ENCODE measurements at regions not wholly inside any gene's neighbourhood (a gene's known extent, or its start where the extent isn't known, plus 50 kb on each side); places are given as distances from the start of the nearest gene placed in this dataset.
A peak's percentile ranks its signal among the peaks of the same experiment; 100 is the strongest.
"Not testable (repeated sequence)": the region's sequence is repeated elsewhere in the genome, so short reads cannot be mapped to it uniquely, and the experiment has no call there.

DNA sequence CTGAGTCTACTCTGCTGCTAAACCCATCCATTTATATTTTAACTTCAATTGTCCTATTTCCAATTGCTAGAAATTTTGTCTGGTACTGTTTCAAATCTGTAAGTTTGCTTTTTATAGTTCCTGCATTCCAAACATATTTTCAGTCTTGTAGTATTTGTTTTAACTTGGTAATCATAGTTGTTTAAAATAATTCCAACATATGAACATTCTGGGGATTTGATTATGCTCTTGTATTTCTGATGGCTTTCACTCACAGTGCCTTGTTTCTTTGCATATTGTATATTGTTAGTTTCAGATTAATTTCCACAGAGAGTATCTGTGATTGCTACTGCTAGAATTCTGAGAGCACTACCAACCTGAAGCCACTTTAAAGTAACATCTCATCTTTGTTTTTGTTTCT is 202.4 kb downstream of the ETAA1 start:
- H3K4me3 ChIP-seq (ENCODE audit: low read length) = no peak overlapping the region
- DNase-seq (ENCODE audit: low read depth) = peak; percentile 20
- no peaks in the 10 kb centered on the region for H3K36me3 ChIP-seq (ENCODE audit: control insufficient read depth, insufficient read depth, low read length, severe bottlenecking)
- no peak overlapping the region for H3K9ac ChIP-seq (ENCODE audit: low read length)
- peaks cover 5% of the 10 kb centered on the region for H3K9me3 ChIP-seq (ENCODE audit: control insufficient read depth, low read length)
- H3K4me1 ChIP-seq (ENCODE audit: control insufficient read depth, insufficient read depth, low read length) = peaks cover 3% of the 10 kb centered on the region
- H3K27me3 ChIP-seq (replicated peaks; ENCODE audit: control insufficient read depth, insufficient read depth, low read length) = no peaks in the 10 kb centered on the region

DNA sequence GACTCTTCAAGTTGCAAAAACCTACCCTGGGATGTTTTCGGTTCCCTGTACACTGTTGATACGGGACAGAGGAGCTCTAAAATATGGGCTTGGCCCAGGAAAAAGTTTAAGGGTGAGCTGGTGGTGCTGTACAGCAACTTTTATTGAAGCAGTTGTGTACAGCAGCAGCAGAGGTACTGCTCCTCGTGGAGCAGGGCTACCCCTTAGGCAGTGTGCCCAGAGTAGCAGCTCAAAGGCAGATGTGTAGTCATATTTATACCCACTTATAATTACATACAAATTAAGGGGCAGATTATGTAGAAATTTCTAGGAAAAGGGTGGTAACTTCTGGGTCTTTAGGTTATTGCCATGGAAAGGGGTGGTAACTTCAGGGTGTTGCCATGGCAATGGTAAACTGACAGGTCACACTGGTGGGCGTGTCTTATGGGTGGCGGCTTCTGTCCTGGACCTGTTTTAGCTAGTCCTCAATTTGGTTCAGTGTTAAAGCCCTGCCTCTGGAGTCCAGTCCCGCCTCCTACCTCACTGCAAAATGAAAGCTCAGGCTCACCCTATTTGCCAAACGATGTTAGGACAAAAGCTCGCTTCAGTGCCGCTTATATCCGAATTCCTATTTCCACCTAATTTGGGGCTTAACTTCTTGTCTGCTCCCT is 203.2 kb downstream of the ETAA1 start:
- peaks cover 3% of the 10 kb centered on the region for H3K4me1 ChIP-seq (ENCODE audit: control insufficient read depth, insufficient read depth, low read length)
- H3K9ac ChIP-seq (ENCODE audit: low read length) = no peak overlapping the region
- no peaks in the 10 kb centered on the region for H3K27me3 ChIP-seq (replicated peaks; ENCODE audit: control insufficient read depth, insufficient read depth, low read length)
- peaks cover 5% of the 10 kb centered on the region for H3K9me3 ChIP-seq (ENCODE audit: control insufficient read depth, low read length)
- no peak for DNase-seq (ENCODE audit: low read depth)
- H3K36me3 ChIP-seq (ENCODE audit: control insufficient read depth, insufficient read depth, low read length, severe bottlenecking) = no peaks in the 10 kb centered on the region
- H3K4me3 ChIP-seq (ENCODE audit: low read length) = no peak overlapping the region

DNA sequence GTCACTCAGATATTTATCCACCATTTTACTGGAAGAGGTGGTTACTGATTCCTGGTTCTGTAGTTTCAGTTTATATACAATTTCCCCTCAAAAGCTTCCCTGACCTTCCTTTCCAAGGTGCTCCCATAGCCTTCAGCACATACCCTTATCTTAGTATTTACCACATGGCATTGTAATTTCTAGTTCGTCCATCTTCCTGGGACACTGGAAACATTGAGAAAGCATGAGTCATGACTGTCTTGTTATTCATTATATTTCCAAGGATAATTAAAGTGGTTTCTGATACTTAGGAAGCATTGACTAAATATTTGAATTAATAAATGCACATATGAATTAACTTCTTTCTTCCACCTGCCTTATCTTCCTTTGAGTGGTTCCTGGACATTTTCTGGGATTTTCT is 203.8 kb downstream of the ETAA1 start:
- Histone ChIP-seq H3K9ac (ENCODE audit: low read length) (no peak overlapping the region), H3K36me3 (ENCODE audit: control insufficient read depth, insufficient read depth, low read length, severe bottlenecking) (no peaks in the 10 kb centered on the region), H3K4me1 (ENCODE audit: control insufficient read depth, insufficient read depth, low read length) (peaks cover 3% of the 10 kb centered on the region), H3K27me3 (replicated peaks; ENCODE audit: control insufficient read depth, insufficient read depth, low read length) (no peaks in the 10 kb centered on the region), H3K9me3 (ENCODE audit: control insufficient read depth, low read length) (peaks cover 5% of the 10 kb centered on the region), H3K4me3 (ENCODE audit: low read length) (no peak overlapping the region)
- peak; percentile 19 for DNase-seq (ENCODE audit: low read depth)

DNA sequence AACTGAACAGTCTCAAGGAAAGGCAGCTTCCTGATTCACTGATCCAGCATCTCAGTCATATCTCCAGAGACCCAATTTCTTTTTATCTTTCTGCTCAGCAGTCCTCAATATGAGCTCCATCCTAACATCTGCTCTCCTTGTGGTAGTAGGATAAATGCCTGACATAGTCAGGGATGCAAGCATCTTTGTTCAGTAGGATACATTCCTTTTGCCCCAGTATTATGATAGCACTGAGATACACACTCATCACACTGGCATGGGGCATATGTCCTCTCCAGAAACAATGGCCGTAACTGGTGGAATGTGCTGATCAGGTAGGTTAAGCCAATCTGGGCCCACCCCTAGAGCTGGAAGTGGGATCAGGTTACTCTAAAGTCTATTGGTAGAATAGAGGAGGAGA is 207.2 kb downstream of the ETAA1 start:
- no peak for DNase-seq (ENCODE audit: low read depth)
- Histone ChIP-seq H3K4me3 (ENCODE audit: low read length) (no peak overlapping the region), H3K36me3 (ENCODE audit: control insufficient read depth, insufficient read depth, low read length, severe bottlenecking) (no peaks in the 10 kb centered on the region), H3K9ac (ENCODE audit: low read length) (no peak overlapping the region), H3K27me3 (replicated peaks; ENCODE audit: control insufficient read depth, insufficient read depth, low read length) (no peaks in the 10 kb centered on the region), H3K9me3 (ENCODE audit: control insufficient read depth, low read length) (no peaks in the 10 kb centered on the region), H3K4me1 (ENCODE audit: control insufficient read depth, insufficient read depth, low read length) (peaks cover 3% of the 10 kb centered on the region)

DNA sequence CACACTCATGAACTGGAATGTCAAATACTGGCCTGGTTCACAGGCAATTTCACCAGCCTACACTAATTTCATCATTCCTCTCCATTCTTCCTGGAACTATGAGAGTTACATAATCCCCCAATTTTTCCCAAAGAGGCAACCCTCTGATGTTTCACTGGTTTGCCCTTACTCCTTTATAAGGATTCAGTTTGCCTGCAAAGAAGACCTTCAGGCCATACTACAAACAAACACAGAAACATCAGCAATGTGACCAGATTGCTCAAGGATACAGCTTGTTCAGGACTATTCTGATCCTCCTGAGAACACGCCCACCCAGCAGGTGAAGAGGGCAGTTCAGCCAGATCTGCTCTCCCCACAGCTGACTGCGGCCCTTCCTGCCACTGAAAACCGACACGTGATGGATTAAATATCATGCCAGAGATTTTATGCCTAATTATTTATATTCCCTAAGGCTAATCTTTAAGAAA is 215.5 kb downstream of the ETAA1 start:
- H3K36me3 ChIP-seq (ENCODE audit: control insufficient read depth, insufficient read depth, low read length, severe bottlenecking) = no peaks in the 10 kb centered on the region

DNA sequence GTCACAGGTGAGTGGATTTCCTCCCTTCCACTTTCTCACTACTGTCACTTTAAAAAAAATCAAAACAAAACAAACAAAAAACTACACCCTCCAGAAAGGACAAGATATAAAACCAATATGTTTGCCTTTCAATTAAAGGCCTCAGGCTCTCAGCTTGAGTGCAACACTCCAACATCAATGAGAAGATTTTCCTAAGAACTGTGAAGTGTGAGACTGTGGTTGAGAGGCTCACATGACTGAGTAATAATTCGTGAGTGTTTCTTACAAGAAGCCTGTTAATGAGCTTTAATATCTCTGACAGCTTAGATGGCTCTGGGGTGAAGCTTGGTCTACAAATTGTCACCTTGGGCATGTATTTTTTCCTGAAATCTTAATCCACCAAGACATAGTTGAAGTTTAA is 216.1 kb downstream of the ETAA1 start:
- Histone ChIP-seq H3K9me3 (ENCODE audit: control insufficient read depth, low read length) (no peaks in the 10 kb centered on the region), H3K4me1 (ENCODE audit: control insufficient read depth, insufficient read depth, low read length) (peaks cover 17% of the 10 kb centered on the region), H3K27me3 (replicated peaks; ENCODE audit: control insufficient read depth, insufficient read depth, low read length) (no peaks in the 10 kb centered on the region), H3K9ac (ENCODE audit: low read length) (no peak overlapping the region), H3K36me3 (ENCODE audit: control insufficient read depth, insufficient read depth, low read length, severe bottlenecking) (no peaks in the 10 kb centered on the region), H3K4me3 (ENCODE audit: low read length) (no peak overlapping the region)
- no peak for DNase-seq (ENCODE audit: low read depth)

More for the DNA sequence above, 215.5 kb downstream of the ETAA1 start:
- Histone ChIP-seq H3K9ac (ENCODE audit: low read length) (no peak overlapping the region), H3K4me1 (ENCODE audit: control insufficient read depth, insufficient read depth, low read length) (peaks cover 17% of the 10 kb centered on the region), H3K27me3 (replicated peaks; ENCODE audit: control insufficient read depth, insufficient read depth, low read length) (no peaks in the 10 kb centered on the region), H3K4me3 (ENCODE audit: low read length) (no peak overlapping the region), H3K9me3 (ENCODE audit: control insufficient read depth, low read length) (no peaks in the 10 kb centered on the region)
- DNase-seq (ENCODE audit: low read depth) = peak; percentile 58

DNA sequence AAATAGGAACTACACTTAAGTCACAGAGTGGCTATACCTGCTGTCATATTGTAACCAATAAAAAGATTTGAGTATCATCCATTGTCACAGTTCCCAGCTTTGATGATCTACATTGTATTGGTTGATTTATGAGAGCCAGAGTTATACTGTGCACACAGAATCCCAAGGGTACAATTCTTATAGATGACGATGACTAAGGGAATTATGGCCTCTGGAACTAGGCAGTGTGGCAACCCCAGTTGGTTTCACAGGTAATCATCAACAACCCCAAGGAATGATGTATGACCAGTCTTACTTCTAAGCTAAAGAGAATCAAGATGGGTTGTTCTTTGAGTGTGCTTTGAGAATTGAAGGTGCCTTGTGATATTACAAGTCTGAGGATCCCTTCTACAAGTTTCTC is 217.3 kb downstream of the ETAA1 start:
- Histone ChIP-seq H3K4me3 (ENCODE audit: low read length) (no peak overlapping the region), H3K9ac (ENCODE audit: low read length) (no peak overlapping the region), H3K4me1 (ENCODE audit: control insufficient read depth, insufficient read depth, low read length) (peaks cover 20% of the 10 kb centered on the region), H3K36me3 (ENCODE audit: control insufficient read depth, insufficient read depth, low read length, severe bottlenecking) (no peaks in the 10 kb centered on the region), H3K9me3 (ENCODE audit: control insufficient read depth, low read length) (no peaks in the 10 kb centered on the region), H3K27me3 (replicated peaks; ENCODE audit: control insufficient read depth, insufficient read depth, low read length) (no peaks in the 10 kb centered on the region)
- DNase-seq (ENCODE audit: low read depth) = no peak

DNA sequence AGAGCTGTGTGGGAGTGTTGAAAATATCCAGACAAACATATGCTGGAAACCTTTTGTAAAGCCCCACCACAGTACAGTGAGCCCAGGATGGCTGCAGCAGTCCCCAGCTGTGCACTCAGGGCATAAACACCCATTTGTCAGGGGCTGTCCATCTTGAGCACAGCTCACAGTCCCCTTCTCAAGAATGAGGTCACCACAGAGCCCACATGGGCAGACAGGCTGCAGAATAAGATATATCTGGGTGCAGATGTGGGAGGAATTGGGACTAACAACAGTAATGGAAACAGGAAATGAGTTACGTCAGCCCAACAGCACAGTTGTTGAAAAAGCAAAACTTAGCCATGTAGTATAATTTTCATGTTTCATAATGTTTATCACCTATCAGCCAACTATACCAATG is 219.6 kb downstream of the ETAA1 start:
- peak; percentile 15 for DNase-seq (ENCODE audit: low read depth)

DNA sequence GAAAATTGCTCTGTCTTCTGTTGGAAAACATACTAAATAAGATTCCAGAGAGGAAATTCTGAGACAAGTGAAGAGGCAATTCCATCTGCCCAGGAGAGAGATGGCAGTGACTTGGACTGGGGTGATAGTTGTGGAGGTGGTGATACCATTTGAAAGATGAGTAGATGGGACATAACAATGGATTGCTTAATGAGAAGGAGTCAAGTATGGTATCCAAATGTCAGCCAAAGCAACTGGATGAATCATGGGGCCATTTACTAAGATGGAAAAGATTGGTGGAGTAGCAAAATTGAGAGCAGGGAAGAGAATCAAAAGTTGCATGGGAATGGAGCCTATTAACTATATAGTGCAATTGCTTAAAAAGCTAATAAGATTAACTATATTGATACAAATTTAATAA is 222.1 kb downstream of the ETAA1 start:
- H3K9me3 ChIP-seq (ENCODE audit: control insufficient read depth, low read length) = no peaks in the 10 kb centered on the region
- H3K36me3 ChIP-seq (ENCODE audit: control insufficient read depth, insufficient read depth, low read length, severe bottlenecking) = no peaks in the 10 kb centered on the region
- no peaks in the 10 kb centered on the region for H3K27me3 ChIP-seq (replicated peaks; ENCODE audit: control insufficient read depth, insufficient read depth, low read length)
- no peak for DNase-seq (ENCODE audit: low read depth)
- peaks cover 10% of the 10 kb centered on the region for H3K4me1 ChIP-seq (ENCODE audit: control insufficient read depth, insufficient read depth, low read length)
- no peak overlapping the region for H3K4me3 ChIP-seq (ENCODE audit: low read length)
- H3K9ac ChIP-seq (ENCODE audit: low read length) = no peak overlapping the region

More for the DNA sequence above, 219.6 kb downstream of the ETAA1 start:
- no peaks in the 10 kb centered on the region for H3K27me3 ChIP-seq (replicated peaks; ENCODE audit: control insufficient read depth, insufficient read depth, low read length)
- no peak overlapping the region for H3K9ac ChIP-seq (ENCODE audit: low read length)
- H3K4me3 ChIP-seq (ENCODE audit: low read length) = no peak overlapping the region
- no peaks in the 10 kb centered on the region for H3K36me3 ChIP-seq (ENCODE audit: control insufficient read depth, insufficient read depth, low read length, severe bottlenecking)
- H3K4me1 ChIP-seq (ENCODE audit: control insufficient read depth, insufficient read depth, low read length) = peaks cover 21% of the 10 kb centered on the region
- no peaks in the 10 kb centered on the region for H3K9me3 ChIP-seq (ENCODE audit: control insufficient read depth, low read length)

DNA sequence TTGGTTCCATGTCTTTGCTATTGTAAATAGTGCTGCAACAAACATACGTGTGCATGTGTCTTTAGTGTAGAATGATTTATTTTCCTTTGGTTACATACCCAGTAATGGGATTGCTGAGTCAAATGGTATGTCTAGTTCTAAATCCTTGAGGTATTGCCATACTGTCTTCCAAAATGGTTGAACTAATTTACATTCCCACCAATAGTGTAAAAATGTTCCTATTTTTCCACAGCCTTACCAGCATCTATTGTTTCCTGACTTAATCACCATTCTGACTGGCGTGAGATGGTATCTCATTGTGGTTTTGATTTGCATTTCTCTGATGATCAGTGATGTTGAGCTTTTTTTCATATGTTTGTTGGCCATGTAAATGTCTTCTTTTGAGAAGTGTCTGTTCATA is 226.6 kb downstream of the ETAA1 start:
- H3K9ac ChIP-seq (ENCODE audit: low read length); H3K27me3 ChIP-seq (replicated peaks; ENCODE audit: control insufficient read depth, insufficient read depth, low read length); DNase-seq (ENCODE audit: low read depth); H3K9me3 ChIP-seq (ENCODE audit: control insufficient read depth, low read length); H3K36me3 ChIP-seq (ENCODE audit: control insufficient read depth, insufficient read depth, low read length, severe bottlenecking); H3K4me3 ChIP-seq (ENCODE audit: low read length): not testable (repeated sequence)
- H3K4me1 ChIP-seq (ENCODE audit: control insufficient read depth, insufficient read depth, low read length) = peaks cover 32% of the 10 kb centered on the region

DNA sequence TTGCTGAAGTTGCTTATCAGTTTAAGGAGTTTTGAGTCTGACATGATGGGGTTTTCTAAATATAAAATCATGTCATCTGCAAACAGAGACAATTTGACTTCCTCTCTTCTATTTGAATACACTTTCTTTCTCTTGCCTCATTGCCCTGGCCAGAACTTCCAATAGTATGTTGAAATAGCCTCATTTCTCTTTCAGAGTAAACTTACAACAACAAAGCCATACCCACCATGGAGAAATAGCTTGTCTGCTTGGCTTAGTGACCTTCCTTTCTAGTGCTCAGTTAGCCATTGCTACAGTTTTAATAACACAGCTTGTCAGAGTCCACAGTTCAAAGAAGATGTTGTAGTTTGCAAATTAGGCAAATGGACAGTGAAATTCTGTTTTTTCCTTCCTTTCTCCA is 228.0 kb downstream of the ETAA1 start:
- Histone ChIP-seq H3K9me3 (ENCODE audit: control insufficient read depth, low read length) (no peaks in the 10 kb centered on the region), H3K27me3 (replicated peaks; ENCODE audit: control insufficient read depth, insufficient read depth, low read length) (no peaks in the 10 kb centered on the region), H3K4me3 (ENCODE audit: low read length) (peak overlapping the region; percentile 47), H3K36me3 (ENCODE audit: control insufficient read depth, insufficient read depth, low read length, severe bottlenecking) (no peaks in the 10 kb centered on the region), H3K4me1 (ENCODE audit: control insufficient read depth, insufficient read depth, low read length) (peaks cover 28% of the 10 kb centered on the region), H3K9ac (ENCODE audit: low read length) (peak overlapping the region; percentile 22)
- DNase-seq (ENCODE audit: low read depth) = peak; percentile 71

All from adipocyte (in vitro differentiated cells).